ENCODE measurements at regions not wholly inside any gene's neighbourhood (a gene's known extent, or its start where the extent isn't known, plus 50 kb on each side); places are given as distances from the start of the nearest gene placed in this dataset.

DNA sequence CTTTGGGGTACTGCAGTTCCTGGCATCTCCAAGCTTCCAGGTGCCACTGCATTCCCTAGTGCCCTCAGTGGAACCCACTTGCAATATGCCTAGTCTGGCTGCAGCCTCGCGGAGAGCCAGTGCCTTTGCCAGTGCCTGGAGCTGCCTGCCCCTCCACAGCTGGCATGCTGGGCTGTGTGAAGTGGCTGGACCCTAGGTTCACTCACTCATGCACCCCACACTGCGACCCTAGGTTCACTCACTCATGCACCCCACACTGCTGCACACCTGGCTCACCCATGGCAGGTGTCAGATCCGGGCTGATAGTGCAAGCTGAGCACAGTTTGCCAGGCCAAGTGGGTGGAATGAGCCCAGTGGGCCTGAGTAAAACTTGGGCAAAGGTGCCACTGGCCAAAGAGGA is 253.0 kb upstream of the NDST4 start:
- no peak for ATAC-seq (ENCODE audit: low read depth)
- no peaks in the 10 kb centered on the region for H3K36me3 ChIP-seq (ENCODE audit: control insufficient read depth, insufficient read depth, low read length)
- H4K5ac ChIP-seq (ENCODE audit: low read depth, low read length), result no peak overlapping the region
- H3K56ac ChIP-seq (ENCODE audit: extremely low read depth, insufficient read depth, low read length), result no peak overlapping the region
- BruUV-seq (replicated peaks), result no TSS peak
- H3K18ac ChIP-seq (ENCODE audit: low read depth, low read length), result no peak overlapping the region
- no peak for DNase-seq
- no peak overlapping the region for H4K91ac ChIP-seq (ENCODE audit: insufficient read depth, low read depth, low read length)
- no peak overlapping the region for H3K4ac ChIP-seq (ENCODE audit: low read depth, low read length)
- no peak overlapping the region for H3K4me2 ChIP-seq (ENCODE audit: low read depth, low read length)
- ChIA-PET POLR2A (ENCODE audit: unreplicated experiment) (no interaction called here), CTCF (no interaction called here)
- H2AK5ac ChIP-seq (ENCODE audit: low read depth, low read length), result no peak overlapping the region
- H3K79me1 ChIP-seq (ENCODE audit: low read depth in 1 of 2, low read length in 2 of 2), result no peaks in the 10 kb centered on the region
- no peak overlapping the region for H3K9ac ChIP-seq (ENCODE audit: low read depth, low read length)
- TF ChIP-seq MAZ (IDR thresholded peaks at IDR 0.05; ENCODE audit: borderline replicate concordance, low read depth, low read length) (no peak), FOS (IDR thresholded peaks at IDR 0.05; ENCODE audit: low read depth, low read length) (no peak), CEBPB (IDR thresholded peaks at IDR 0.05; ENCODE audit: low read depth, low read length) (no peak)
- H3K4me3 ChIP-seq (ENCODE audit: insufficient read depth, low read depth, low read length), result no peak overlapping the region
- H2AK9ac ChIP-seq (replicated peaks; ENCODE audit: low read depth, low read length, poor library complexity), result no peak overlapping the region
- no peaks in the 10 kb centered on the region for H3K9me1 ChIP-seq (ENCODE audit: insufficient read depth, low read length)
- no peaks in the 10 kb centered on the region for H4K20me1 ChIP-seq (ENCODE audit: insufficient read depth, low read length)
- H4K8ac ChIP-seq (ENCODE audit: low read depth in 2 of 2, low read length in 2 of 2), result no peak overlapping the region
- no peak overlapping the region for H2BK15ac ChIP-seq (ENCODE audit: low read depth, low read length)
- H2BK20ac ChIP-seq (ENCODE audit: low read depth, low read length), result no peak overlapping the region
- no CpG with 5 or more reads among the region's 4 CpGs for WGBS, 2 experiments (ENCODE audit: extremely low coverage in 2 of 2, insufficient read length in 1 of 2)
- no peak overlapping the region for H2AFZ ChIP-seq (replicated peaks; ENCODE audit: low read length, poor library complexity)
- no peak overlapping the region for H3K14ac ChIP-seq (replicated peaks; ENCODE audit: low read depth, low read length)
- no peaks in the 10 kb centered on the region for H3K27me3 ChIP-seq (ENCODE audit: control insufficient read depth, insufficient read depth, low read length)
- in situ Hi-C loops (cut with MboI; ENCODE audit: low sequenced_read_pairs), result no loop called here
- H3K4me1 ChIP-seq (ENCODE audit: control insufficient read depth, insufficient read depth, low read length), result no peaks in the 10 kb centered on the region
- no peak overlapping the region for H3K27ac ChIP-seq (ENCODE audit: insufficient read depth, low read length)
- intact Hi-C loops (cut with micrococcal nuclease), result no loop called here
- H2BK5ac ChIP-seq (ENCODE audit: low read depth, low read length, poor library complexity, severe bottlenecking), result no peak overlapping the region
- peaks cover 14% of the 10 kb centered on the region for H3K9me3 ChIP-seq (ENCODE audit: control insufficient read depth, insufficient read depth, low read length)
- dilution Hi-C loops (cut with HindIII; ENCODE audit: low sequenced_read_pairs, unreplicated experiment), result no loop called here
- H2BK120ac ChIP-seq (ENCODE audit: low read depth, low read length), result no peak overlapping the region
- no peak overlapping the region for H3K23ac ChIP-seq (ENCODE audit: low read depth, low read length)

Measured in IMR-90 (cell line).